HG03439 (cell line): ENCODE measurements at regions not wholly inside any gene's neighbourhood (a gene's known extent, or its start where the extent isn't known, plus 50 kb on each side); places are given as distances from the start of the nearest gene placed in this dataset.

Source experiments
- ATAC-seq: cut with Tn5 transposase; IDR thresholded peaks from one replicate; pipeline ENCODE4 v1.9.1; 2021; ENCODE audit warnings: mild to moderate bottlenecking, moderate library complexity; ENCODE audit not compliant: unreplicated experiment

DNA sequence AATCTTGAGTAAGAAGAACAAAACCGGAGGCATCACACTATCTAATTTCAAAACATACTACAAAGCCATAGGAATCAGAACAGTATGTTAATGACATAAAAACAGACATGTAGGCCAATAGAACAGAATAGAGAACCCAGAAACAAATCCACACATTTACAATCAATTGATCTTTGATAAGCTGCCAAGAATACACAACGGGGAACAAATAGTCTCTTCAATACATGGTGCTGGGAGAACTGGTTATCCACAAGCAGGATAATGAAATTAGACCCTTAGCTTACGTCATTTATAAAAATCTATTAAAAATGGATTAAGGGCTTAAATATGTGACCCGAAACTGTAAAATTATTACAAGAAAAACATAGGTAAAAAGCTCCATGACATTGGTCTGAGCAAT lies 417.7 kb downstream of the INSC start:
- ATAC-seq, result no peak

DNA sequence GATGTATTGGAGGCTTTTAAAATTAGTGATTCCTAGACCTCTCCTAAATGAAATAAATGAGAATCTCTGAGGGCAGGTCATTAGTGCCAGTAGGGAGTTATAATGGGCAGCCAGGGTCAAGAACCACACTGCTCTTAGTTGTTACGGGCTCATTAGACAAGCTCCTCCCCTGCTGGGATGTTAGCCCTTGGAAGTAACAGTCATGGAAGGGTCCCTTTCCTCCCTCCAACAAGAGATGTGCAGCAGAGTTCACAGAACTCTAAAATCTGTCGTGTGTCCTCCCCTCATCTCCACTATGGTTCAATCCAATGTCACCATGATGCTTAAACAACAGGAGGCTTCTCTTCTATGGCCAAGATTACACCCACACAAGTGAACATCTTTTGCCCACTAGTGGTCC lies 419.5 kb downstream of the INSC start:
- no peak for ATAC-seq

DNA sequence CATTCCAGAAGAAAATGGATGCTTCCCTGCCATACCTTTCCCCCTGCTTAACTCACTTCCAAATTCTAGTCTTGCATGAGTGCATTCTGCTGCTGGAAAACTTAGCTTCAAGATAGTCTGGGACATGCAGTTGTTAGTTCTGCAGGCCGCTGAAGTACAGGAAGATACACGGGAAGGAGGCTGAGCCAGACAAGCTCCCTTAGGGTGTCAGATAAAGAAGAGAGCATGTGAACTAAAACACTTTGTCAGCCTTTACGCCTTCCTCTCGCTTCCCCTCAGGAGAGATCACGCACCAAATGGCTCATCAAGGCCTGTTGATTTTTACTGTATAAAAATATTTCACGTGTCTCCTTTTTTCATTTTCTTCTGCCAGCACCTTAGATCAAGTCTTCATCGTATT lies 420.7 kb downstream of the INSC start:
- no peak for ATAC-seq

DNA sequence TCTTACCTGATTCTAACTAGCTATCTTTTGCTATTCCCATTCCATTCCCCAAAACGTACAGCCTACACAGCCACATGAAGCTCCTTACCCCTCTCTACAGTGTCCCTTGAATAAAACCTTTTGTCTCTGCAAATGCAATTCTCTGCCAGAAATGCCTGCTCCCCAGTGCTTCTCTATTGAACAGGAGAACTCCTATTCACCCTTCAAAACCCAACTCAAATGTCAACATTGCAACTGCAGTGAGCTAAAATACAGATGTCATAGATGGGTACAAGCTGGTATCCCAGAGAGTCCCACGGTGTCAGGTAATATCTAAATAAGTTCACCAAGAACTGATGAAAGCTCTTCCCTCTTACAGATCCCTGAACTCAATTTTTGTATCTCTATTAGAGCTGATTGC lies 421.7 kb downstream of the INSC start:
- no peak for ATAC-seq

DNA sequence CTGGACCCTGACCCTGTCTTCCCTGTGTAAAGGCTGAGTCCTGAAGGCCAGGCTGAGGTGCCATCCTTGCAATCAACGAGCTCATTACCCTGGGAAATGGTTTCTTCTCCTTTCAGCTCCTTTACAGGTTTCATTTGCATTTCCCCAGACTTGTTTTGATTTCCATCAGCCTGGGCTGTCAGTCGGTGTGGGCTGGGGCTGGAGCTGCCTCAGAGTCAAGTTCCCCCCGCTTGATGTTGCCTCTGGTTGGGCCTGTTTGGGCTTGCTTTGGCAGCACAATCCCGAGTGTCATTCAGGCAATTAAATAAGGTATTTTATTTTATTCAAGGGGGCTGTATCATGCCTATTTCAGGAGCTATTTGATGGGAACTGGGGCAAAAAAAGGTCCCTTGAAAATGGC lies 424.9 kb downstream of the INSC start:
- ATAC-seq, result no peak

DNA sequence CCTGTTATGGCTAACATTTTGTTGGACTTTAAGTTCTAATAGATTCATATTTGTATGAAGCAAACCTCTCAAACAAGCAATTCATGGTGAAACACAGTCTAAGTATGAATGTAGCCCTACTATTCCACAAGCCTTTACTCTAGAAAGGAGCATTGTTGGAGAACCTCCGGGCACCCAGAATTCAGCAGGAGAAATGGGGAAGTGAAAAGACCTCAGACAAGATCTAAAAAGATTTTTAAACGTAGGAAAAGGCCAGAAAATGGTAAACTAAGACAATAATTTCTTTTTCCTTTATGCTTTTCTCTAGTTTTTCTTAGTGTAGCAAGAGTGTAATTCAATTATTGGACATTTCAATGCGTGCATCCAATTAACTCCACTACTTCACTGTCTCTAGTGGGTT lies 426.4 kb downstream of the INSC start:
- no peak for ATAC-seq

DNA sequence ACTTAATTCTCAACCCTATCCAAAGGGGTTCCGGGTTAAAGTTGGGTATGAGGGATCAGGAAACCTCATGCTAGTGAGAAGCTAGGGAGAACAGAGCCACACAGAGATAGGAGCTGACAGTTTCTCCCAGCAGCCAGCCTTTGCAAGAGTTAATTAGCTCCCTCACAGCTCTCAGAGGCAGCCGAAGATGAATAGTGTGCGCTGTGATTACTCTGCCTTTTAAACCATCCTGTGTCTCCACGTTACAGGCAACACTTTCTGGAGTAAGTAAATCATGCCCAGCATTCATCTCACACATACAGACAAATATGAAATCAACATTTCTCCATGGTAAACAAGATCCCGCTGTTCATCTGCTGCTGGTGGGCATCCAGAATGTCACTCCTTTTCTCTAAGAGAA lies 429.6 kb downstream of the INSC start:
- ATAC-seq, result no peak

DNA sequence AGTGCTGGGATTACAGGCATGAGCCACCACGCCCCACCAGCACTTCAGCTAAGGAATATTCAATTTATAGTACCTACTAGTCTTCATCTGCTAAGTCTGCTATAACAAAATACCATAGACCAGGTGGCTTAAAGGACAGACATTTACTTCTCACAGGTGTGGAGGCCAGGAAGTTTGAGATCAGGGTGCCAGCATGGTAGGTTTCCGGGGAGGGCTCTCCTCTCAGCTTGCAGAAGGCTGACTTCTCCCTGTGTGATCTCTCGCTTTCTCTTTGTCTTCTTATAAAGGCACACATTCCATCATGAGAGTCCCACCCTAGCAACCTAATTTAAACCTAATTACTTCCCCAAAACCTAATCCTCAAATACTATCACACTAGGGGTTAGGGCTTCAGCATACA lies 433.0 kb downstream of the INSC start:
- ATAC-seq, result no peak

DNA sequence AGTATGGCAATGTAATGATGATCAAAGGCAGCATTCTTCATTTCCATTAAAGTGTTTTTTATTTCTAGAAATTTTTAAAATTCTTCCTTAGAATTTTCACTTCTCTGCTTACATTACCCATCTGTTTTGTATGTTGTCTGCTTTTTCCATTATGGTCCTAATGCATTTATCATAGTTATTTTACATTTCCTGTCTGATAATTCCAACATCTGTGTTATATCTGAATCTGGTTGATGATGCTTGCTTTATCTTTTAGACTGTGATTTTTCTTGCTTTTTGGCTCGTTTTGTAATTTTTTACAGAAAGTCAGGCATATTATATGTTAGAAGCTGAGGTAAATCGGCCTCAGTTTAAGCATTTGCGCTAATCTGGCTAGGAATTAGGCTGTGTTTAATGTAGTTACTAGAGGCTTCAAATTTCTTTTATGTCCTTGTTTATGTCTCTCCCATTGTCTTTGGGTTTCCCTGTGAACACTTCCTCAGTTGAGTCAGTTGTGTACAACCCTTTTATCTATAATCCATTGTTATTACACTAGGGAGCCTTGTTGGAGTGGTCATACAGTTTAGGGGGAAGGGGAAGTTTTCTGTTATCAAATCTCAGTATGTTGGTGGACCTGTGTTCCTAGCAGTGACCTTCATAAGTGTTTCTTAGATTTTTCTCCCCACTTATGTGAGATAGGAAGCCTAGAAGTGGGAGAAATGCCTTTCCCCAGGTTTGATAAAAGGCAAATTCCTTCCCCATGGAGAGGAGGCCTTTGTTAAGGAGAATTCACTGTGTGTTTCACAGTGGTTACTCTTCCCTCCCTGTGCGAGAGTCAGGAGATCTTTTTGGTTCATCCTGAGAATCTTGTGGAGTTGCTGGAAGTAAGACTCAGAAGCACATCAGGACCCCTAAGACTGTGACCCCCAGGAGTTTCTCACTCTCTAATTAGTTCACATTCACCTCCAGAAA lies 437.5 kb downstream of the INSC start:
- ATAC-seq, result no peak

DNA sequence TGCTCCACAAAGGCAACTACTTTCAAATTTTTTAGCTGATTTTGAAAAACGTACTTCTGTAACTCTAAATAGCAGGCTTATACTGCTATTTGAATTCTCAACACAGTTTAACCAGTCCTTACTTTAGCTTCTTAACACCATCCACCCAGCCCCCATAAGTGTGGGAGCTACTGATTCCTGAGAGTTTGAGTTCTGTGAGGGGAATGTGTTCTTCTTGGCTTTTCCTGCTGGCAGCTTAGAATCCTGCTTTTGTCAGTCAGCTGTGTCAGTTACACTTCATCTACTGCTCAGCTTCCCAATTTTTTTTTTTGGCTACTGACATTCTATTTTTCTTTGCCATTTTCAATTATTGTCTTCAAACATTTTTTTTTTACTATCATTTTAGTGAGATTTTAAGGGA lies 440.4 kb downstream of the INSC start:
- ATAC-seq, result no peak

DNA sequence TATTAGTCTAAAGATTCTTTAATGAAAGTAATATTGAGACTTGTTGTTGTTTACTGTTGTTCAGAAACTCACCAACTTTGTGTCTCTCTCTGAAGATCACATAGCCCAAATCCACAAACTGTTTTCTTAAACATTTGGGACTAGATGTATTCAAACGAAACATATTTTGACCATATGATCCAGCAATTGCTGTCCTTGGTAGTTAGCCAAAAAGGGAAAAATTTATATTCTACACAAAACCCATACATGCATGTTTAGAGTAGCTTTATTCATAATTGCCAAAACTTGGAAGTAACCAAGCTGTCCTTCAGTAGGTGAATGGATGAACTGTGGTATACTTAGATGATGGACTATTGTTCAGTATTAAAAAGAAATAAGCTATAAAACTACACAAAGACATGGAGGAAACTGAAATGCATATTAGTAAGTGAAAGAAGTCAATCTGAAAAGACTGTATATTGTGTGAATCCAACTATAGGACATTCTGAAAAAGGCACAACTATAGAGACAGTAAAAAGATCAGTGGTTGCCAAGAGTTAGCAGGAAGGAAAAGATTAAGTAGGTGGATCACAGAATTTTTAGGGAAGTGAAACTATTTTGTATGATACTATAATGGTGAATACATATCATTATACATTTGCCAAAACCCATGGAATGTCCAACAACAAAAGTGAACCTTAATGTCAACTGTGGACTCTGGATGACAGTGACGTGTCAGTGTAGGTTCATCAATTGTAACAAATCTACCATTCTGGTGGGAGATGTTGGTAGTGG lies 442.9 kb downstream of the INSC start:
- no peak for ATAC-seq

DNA sequence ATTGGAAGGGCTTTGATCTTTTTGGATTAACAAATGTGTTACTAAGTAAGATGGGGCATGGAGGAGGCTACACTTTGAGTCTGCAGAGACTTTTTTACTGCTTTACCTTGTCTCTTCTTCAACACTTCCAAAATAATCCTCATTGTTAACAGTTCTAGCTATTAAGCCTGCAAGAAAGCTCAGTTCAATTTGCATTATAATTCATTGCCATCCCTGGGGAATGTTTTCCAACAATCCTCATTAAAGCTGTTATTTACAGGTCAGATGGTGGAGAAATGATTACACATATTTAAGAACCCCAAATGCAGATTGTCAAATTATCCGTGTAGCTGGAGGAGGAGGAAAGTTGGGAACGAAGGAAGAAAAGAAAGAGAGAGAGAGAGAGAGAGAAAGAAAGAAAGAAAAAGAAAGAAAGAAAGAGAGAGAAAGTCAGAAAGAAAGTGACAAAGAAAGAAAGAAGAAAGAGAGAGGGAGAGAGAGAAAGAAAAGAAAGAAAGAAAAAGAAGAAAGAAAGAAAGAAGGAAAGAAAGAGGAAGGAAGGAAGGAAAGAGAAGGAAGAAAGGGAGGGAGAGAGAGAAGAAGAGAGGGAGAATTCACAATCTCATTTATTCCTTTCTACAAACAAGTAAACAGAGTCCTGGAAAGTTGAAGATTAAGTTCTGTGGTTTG lies 443.9 kb downstream of the INSC start:
- ATAC-seq, result no peak

DNA sequence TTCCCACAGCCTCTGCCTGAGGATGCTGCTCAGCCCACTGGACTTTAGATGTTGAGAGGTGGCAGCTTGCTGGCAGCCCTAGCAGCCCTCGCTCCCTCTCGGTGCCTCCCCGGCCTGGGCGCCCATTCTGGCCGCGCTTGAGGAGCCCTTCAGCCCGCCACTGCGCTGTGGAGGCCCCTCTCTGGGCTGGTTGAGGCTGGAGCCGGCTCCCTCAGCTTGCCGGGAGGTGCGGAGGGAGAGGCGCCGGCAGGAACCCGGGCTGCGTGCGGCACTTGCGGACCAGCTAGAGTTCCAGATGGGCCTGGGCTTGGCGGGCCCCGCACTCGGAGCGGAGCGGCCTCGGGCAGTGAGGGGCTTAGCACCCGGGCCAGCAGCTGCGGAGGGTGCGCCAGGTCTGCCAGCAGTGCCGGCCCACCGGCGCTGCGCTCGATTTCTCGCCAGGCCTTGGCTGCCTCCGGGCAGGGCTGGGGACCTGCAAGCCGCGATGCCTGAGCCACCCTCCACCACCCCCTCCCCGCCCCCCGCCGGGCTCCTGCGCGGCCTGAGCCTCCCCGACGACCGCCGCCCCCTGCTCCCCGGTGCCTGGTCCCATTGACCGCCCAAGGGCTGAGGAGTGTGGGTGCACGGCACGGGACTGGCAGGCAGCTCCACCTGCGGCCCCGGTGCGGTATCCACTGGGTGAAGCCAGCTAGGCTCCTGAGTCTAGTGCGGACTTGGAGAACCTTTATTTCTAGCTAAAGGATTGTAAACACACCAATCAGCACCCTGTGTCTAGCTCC lies 446.2 kb downstream of the INSC start:
- ATAC-seq, result no peak

DNA sequence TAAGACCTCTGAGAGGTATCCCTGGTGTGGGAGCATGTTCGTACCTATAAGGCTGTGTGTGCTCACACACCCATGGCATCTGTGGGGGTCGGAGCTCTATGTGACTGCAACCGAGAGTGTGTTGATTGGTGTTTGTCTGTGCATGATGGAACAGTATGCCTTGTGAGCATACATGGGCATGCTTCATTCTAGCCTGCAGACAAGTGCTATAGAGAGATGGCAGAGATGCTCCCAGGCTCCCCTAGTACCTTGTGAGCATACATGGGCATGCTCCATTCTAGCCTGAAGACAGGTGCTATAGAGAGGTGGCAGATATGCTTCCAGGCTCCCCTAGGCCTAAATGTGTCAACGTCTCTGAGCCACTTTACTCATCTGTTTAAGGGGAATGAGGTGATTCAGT lies 447.5 kb downstream of the INSC start:
- ATAC-seq, result no peak

DNA sequence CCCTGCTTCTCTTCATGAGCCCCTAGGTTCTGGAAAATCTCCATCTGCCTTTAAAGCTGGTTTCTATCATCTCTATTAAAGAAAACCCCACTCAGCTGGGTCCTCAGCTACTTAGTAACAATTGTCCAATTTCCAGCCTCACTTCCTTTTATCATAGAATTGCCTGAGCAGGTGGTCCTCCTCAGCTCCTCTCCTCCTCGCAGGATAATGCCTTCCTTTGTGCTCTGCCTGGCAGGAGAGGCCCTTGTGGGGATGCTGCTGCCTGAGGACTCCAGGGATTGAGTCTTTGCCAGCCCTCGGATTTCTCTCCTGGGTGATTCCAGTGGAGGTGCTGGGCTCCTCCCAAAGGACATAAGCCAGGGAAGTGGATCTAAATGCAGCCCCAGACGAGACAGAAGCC lies 448.3 kb downstream of the INSC start:
- ATAC-seq, result no peak

DNA sequence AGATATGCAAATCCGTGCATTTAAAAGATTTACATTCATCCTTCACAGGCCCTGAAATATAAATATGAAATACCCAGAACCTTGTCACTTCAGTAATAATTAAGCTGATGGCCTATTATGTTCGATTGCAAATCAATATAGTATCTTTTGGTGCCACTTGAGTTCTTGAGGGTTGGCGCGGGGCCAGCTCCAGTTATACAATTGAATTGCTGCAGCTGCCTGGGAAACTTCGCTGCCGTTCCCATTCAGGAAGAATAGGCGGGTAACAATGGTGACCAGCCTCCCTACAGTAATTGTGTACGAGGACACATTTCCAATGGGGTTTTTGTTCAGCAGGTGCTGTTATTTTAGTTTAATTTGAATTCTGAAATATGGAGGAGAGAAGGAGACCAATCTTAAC lies 451.2 kb downstream of the INSC start:
- ATAC-seq, result no peak

DNA sequence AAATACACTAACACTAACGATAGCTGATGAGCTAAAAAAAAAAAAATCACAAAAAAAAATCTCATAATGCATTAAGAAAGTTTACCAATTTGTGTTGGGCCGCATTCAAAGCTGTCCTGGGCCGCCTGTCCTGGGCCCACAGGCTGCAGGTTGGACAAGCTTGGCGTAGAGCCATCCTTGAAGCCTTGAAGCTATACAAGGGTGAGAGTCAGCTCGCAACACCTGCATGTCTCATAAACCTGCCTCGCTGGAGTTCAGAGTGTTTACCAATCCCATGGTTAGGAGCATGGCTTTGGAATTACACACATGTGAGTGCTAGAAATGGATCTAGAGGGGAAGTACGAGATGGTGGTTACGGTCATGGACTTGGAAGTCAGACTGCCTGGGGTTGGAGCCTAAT lies 453.7 kb downstream of the INSC start:
- no peak for ATAC-seq

DNA sequence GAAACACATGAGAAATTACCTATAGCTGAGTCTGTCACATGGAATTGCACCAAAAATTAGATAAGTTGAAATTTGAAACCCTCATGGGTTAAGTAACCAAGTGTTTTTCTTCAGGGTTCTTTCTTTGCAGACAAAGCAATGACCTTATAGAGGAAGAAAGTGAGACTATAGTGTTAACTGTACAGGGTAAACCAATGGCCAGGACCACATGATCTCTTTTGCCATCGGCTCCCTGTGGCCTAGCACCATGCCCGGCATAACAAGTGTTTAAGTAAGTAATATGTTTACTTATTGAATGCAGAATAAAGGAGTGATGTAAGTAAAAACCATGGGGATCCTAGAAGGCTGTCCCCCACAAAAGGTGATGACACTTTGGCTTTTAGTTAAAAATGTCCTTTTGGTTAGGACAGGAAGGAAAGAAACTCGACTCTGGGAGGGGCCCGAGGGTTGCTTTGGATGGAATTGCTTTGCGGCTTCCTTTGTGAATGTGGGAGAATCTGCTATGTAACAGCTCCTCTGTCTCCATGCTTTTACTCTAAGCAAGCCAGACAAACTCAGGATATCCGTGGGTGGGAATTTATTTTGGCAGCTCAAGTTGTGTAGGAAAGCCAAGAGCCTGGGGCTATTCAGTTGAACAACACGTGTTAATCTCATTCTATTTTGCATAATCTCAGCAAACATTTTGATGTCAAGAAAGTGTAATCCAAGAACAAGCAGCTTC lies 454.7 kb downstream of the INSC start:
- ATAC-seq, result no peak

DNA sequence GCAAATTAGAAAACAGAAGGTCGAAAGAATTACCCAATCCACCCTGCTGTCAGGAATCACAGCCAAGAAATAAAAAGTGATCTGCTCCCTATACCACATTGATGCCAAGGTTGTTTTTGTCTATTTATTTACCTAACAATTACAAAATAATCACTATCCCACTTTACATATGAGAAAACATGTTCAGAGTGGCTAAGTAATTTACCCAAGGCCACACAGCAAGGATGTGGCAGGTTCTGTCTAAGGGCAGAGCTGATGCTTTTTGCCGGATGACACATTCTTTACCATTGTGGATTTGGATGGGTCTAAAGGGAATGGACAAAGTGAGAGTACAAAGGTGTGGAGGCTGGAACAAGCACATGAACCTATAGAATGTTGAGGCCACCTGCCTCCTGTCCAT lies 460.7 kb downstream of the INSC start:
- no peak for ATAC-seq

DNA sequence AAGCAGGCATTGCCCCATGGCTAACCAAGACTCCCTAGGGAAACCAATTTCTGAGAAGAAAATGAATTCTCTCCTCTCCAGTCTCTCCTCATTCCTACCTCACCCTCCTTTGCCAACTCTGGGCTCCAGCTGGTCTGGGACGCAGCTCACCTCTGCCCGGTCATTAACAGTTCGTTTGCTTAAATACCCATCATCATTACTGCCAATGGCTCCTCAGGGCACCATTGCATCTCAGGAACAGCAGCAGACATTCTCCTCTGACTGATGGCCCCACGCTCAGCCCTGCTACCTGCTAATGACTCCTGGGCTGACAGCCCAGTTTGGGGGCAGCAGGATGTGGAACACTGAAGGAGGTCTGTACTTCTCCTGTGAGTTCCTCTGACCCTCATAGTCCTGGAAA lies 462.0 kb downstream of the INSC start:
- no peak for ATAC-seq
